GM13977 (cell line): ENCODE measurements at regions not wholly inside any gene's neighbourhood (a gene's known extent, or its start where the extent isn't known, plus 50 kb on each side); places are given as distances from the start of the nearest gene placed in this dataset.

Experiments used
- DNase-seq: peaks from one replicate; pipeline ENCODE4 v3.0.0; 2012; ENCODE audit warnings: low spot score
- CTCF ChIP-seq: IDR thresholded peaks from 2 replicates; pipeline ENCODE4 v1.5.1; 2012; ENCODE audit warnings: mild to moderate bottlenecking, control low read depth; ENCODE audit not compliant: insufficient read depth; ENCODE audit errors: extremely low read depth, missing control alignments
- in situ Hi-C: fragments of 300-500 bp; cut with MboI; formaldehyde crosslinking; loops from one replicate; pipeline ENCODE4 v1.12.0; 2022; ENCODE audit warnings: low sequenced_read_pairs, low pct_unique_long_range_greater_than_20kb, mixed read lengths, inconsistent platforms; ENCODE audit not compliant: unreplicated experiment

- no peak for DNase-seq
- in situ Hi-C loops = no loop called here
- TF ChIP-seq CTCF = no peak
Measured at GRCh38 chr5:60183881-60184280, 290.4 kb upstream of the PDE4D start.

- no peak for DNase-seq
- TF ChIP-seq CTCF = no peak
- in situ Hi-C loops = no loop called here
Measured at GRCh38 chr5:60178101-60178500, 284.6 kb upstream of the PDE4D start.

GRCh38 chr5:60177596-60177995 is 284.1 kb upstream of the PDE4D start:
- no peak for TF ChIP-seq CTCF
- DNase-seq = no peak
- in situ Hi-C loops = no loop called here

- in situ Hi-C loops = loop anchor here (25.0 kb wide), 1 partner anchor 361 kb away; no protein-coding TSS in a partner anchor
- no peak for TF ChIP-seq CTCF
- DNase-seq = no peak
Measured at GRCh38 chr5:60173667-60174066, 280.1 kb upstream of the PDE4D start.

- TF ChIP-seq CTCF = no peak
- DNase-seq = no peak
- in situ Hi-C loops = loop anchor here (25.0 kb wide), 1 partner anchor 351 kb away; no protein-coding TSS in a partner anchor
Measured at GRCh38 chr5:60163762-60164161, 270.2 kb upstream of the PDE4D start.

GRCh38 chr5:60162441-60162840 is 268.9 kb upstream of the PDE4D start:
- in situ Hi-C loops = loop anchor here (25.0 kb wide), 1 partner anchor 350 kb away; no protein-coding TSS in a partner anchor
- no peak for TF ChIP-seq CTCF
- DNase-seq = no peak
